Keratinocyte (primary cell): ENCODE measurements at regions not wholly inside any gene's neighbourhood (a gene's known extent, or its start where the extent isn't known, plus 50 kb on each side); places are given as distances from the start of the nearest gene placed in this dataset.

Experiments
- EZH2 ChIP-seq: IDR thresholded peaks from one replicate; pipeline ENCODE4 v1.6.1; 2012; ENCODE audit warnings: inconsistent platforms, mild to moderate bottlenecking, low read length, moderate library complexity
- TF ChIP-seq, protein P1 (sequence below), 3 experiments: IDR thresholded peaks in 1 of 3; conservative IDR thresholded peaks in 1 of 3; optimal IDR thresholded peaks in 1 of 3; 2 replicates in 2 of 3; 3 replicates in 1 of 3; pipeline versions ENCODE3 to v1.5.1; 2011; ENCODE audit warnings: low read length in 3 of 3, mild to moderate bottlenecking in 3 of 3, moderate library complexity in 2 of 3, control low read depth in 1 of 3, inconsistent platforms in 1 of 3; ENCODE audit not compliant: insufficient read depth in 2 of 3; ENCODE audit errors: extremely low read depth in 1 of 3

DNA sequence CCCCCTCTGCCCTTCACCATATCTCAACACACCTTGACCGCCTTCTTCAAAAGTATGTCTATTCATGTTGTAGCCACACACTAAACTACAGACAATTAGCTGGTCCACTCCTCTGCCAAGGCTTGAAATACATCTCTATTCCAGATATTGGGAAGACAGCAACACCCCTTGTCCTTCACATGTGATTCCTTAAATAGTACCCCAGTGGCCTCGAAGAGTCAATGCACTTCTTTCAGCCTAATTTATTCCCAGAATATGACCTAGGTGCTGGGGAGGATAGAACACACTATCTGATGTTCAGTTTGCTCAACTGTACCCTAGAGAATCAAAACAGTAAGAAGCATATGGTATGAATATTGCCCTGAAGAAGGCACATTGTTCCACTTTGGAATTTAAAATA is 82.4 kb upstream of the DACH1 start:
- TF ChIP-seq, protein P1, sequence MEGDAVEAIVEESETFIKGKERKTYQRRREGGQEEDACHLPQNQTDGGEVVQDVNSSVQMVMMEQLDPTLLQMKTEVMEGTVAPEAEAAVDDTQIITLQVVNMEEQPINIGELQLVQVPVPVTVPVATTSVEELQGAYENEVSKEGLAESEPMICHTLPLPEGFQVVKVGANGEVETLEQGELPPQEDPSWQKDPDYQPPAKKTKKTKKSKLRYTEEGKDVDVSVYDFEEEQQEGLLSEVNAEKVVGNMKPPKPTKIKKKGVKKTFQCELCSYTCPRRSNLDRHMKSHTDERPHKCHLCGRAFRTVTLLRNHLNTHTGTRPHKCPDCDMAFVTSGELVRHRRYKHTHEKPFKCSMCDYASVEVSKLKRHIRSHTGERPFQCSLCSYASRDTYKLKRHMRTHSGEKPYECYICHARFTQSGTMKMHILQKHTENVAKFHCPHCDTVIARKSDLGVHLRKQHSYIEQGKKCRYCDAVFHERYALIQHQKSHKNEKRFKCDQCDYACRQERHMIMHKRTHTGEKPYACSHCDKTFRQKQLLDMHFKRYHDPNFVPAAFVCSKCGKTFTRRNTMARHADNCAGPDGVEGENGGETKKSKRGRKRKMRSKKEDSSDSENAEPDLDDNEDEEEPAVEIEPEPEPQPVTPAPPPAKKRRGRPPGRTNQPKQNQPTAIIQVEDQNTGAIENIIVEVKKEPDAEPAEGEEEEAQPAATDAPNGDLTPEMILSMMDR (optimal IDR thresholded peaks at IDR 0.05 in 1 of 3, IDR thresholded peaks at IDR 0.05 in 1 of 3, conservative IDR thresholded peaks at IDR 0.05 in 1 of 3; ENCODE audit: extremely low read depth in 1 of 3, insufficient read depth in 2 of 3, low read length in 3 of 3): no peak
- TF ChIP-seq EZH2: no peak
